Ishikawa (cell line): ENCODE measurements at regions not wholly inside any gene's neighbourhood (a gene's known extent, or its start where the extent isn't known, plus 50 kb on each side); places are given as distances from the start of the nearest gene placed in this dataset.

Source experiments
- CEBPB ChIP-seq: IDR thresholded peaks from 2 replicates; pipeline ENCODE4 v1.6.1; 2012
- CREB1 ChIP-seq: IDR thresholded peaks from 2 replicates; pipeline ENCODE4 v1.6.1; 2012; ENCODE audit warnings: low read depth
- EGR1 ChIP-seq: IDR thresholded peaks from 2 replicates; pipeline ENCODE4 v1.6.1; 2012
- EP300 ChIP-seq: IDR thresholded peaks from 2 replicates; pipeline ENCODE4 v1.6.1; 2012; ENCODE audit warnings: borderline replicate concordance
- FOXM1 ChIP-seq: IDR thresholded peaks from 2 replicates; pipeline ENCODE4 v1.6.1; 2012; ENCODE audit warnings: low read depth, borderline replicate concordance
- MAX ChIP-seq: IDR thresholded peaks from 2 replicates; pipeline ENCODE4 v1.6.1; 2012
- NFIC ChIP-seq: IDR thresholded peaks from 2 replicates; pipeline ENCODE4 v1.6.1; 2012
- RAD21 ChIP-seq: IDR thresholded peaks from 2 replicates; pipeline ENCODE4 v1.6.1; 2012; ENCODE audit warnings: low read depth
- REST ChIP-seq: IDR thresholded peaks from 2 replicates; pipeline ENCODE4 v1.6.1; 2012; ENCODE audit warnings: low read depth, mild to moderate bottlenecking
- TAF1 ChIP-seq: IDR thresholded peaks from 2 replicates; pipeline ENCODE4 v1.6.1; 2012; ENCODE audit warnings: low read depth, mild to moderate bottlenecking
- TCF12 ChIP-seq: IDR thresholded peaks from 2 replicates; pipeline ENCODE4 v1.6.1; 2012; ENCODE audit warnings: low read depth
- TEAD4 ChIP-seq: IDR thresholded peaks from 2 replicates; pipeline ENCODE4 v1.6.1; 2012
- USF1 ChIP-seq: IDR thresholded peaks from 2 replicates; pipeline ENCODE4 v1.6.1; 2012
- YY1 ChIP-seq: IDR thresholded peaks from 2 replicates; pipeline ENCODE4 v1.6.1; 2012; ENCODE audit warnings: low read depth
- ZBTB7A ChIP-seq: IDR thresholded peaks from 2 replicates; pipeline ENCODE4 v1.6.1; 2012; ENCODE audit warnings: low read depth

GRCh38 chr5:113806904-113807303 lies 293.4 kb downstream of the YTHDC2 start:
- TF ChIP-seq CREB1 (no peak), RAD21 (no peak), EGR1 (no peak), YY1 (no peak), NFIC (no peak), USF1 (no peak), FOXM1 (no peak), CEBPB (no peak), EP300 (no peak), REST (no peak)

GRCh38 chr5:113807427-113807991 lies 294.0 kb downstream of the YTHDC2 start:
- TF ChIP-seq FOXM1: no peak
- TF ChIP-seq CREB1: no peak
- no peak for TF ChIP-seq EP300
- TF ChIP-seq REST: no peak
- no peak for TF ChIP-seq USF1
- no peak for TF ChIP-seq TEAD4
- no peak for TF ChIP-seq MAX
- no peak for TF ChIP-seq TAF1
- no peak for TF ChIP-seq TCF12
- no peak for TF ChIP-seq EGR1
- TF ChIP-seq ZBTB7A: no peak
- TF ChIP-seq NFIC: no peak

- no peak for TF ChIP-seq USF1
- no peak for TF ChIP-seq CREB1
- TF ChIP-seq EGR1: no peak
- no peak for TF ChIP-seq TAF1
- TF ChIP-seq YY1: no peak
- TF ChIP-seq NFIC: no peak
These were observed 295.5 kb downstream of the YTHDC2 start for GRCh38 chr5:113808956-113809355.

GRCh38 chr5:113809626-113810025 lies 296.1 kb downstream of the YTHDC2 start:
- TF ChIP-seq MAX (no peak), YY1 (no peak), TAF1 (no peak), RAD21 (no peak), ZBTB7A (no peak), NFIC (no peak), CREB1 (no peak), TCF12 (no peak), CEBPB (no peak), EP300 (no peak), TEAD4 (no peak), USF1 (no peak), REST (no peak), FOXM1 (no peak), EGR1 (no peak)
